H9 (cell line): ENCODE measurements at regions not wholly inside any gene's neighbourhood (a gene's known extent, or its start where the extent isn't known, plus 50 kb on each side); places are given as distances from the start of the nearest gene placed in this dataset.
A peak's percentile ranks its signal among the peaks of the same experiment; 100 is the strongest.

Experiments used
- DNase-seq: peaks from one replicate; pipeline ENCODE4 v3.0.0-alpha.2; 2017
- H2AFZ ChIP-seq: one replicate; pipeline ENCODE4 v1.6.1; 2013; ENCODE audit warnings: mild to moderate bottlenecking, low read length, control low read depth, moderate library complexity
- H2AK5ac ChIP-seq: 2 replicates; pipeline ENCODE4 v1.6.1; 2013; ENCODE audit warnings: low read length, control low read depth, mixed read lengths; ENCODE audit not compliant: insufficient read length
- H2BK120ac ChIP-seq: one replicate; pipeline ENCODE4 v1.6.1; 2013; ENCODE audit warnings: low read depth, mild to moderate bottlenecking, low read length, control low read depth, inconsistent platforms; ENCODE audit not compliant: poor library complexity, severe bottlenecking
- H2BK12ac ChIP-seq: 2 replicates; pipeline ENCODE4 v1.6.1; 2013; ENCODE audit warnings: low read length, control low read depth, mixed read lengths, low read depth; ENCODE audit not compliant: insufficient read length
- H2BK15ac ChIP-seq: 2 replicates; pipeline ENCODE4 v1.6.1; 2013; ENCODE audit warnings: low read depth, low read length, control low read depth
- H2BK20ac ChIP-seq: one replicate; pipeline ENCODE4 v1.6.1; 2013; ENCODE audit warnings: low read depth, mild to moderate bottlenecking, low read length, control low read depth, inconsistent platforms; ENCODE audit not compliant: poor library complexity, severe bottlenecking
- H2BK5ac ChIP-seq: 2 replicates; pipeline ENCODE4 v1.6.1; 2013; ENCODE audit warnings: low read length, control low read depth, mixed read lengths; ENCODE audit not compliant: insufficient read length
- H3K14ac ChIP-seq: 2 replicates; pipeline ENCODE4 v1.6.1; 2013; ENCODE audit warnings: low read length, control low read depth; ENCODE audit not compliant: insufficient read depth
- H3K18ac ChIP-seq: 2 replicates; pipeline ENCODE4 v1.6.1; 2013; ENCODE audit warnings: low read depth, mild to moderate bottlenecking, mixed read lengths, low read length, control low read depth; ENCODE audit not compliant: insufficient read length
- H3K23ac ChIP-seq: 2 replicates; pipeline ENCODE4 v1.6.1; 2013; ENCODE audit warnings: low read length, control low read depth, mixed read lengths, low read depth; ENCODE audit not compliant: insufficient read length
- H3K23me2 ChIP-seq: 2 replicates; pipeline ENCODE4 v1.6.1; 2013; ENCODE audit warnings: low read depth, mild to moderate bottlenecking, mixed read lengths, low read length, control low read depth; ENCODE audit not compliant: insufficient read length, poor library complexity, severe bottlenecking
- H3K27ac ChIP-seq: 2 replicates; pipeline ENCODE4 v1.5.1; 2013; ENCODE audit warnings: low read length, control low read depth, mixed read lengths, low read depth; ENCODE audit not compliant: insufficient read length
- H3K27me3 ChIP-seq: 2 replicates; pipeline ENCODE4 v1.6.1; 2013; ENCODE audit warnings: low read length, control low read depth, inconsistent platforms; ENCODE audit not compliant: insufficient read depth
- H3K4ac ChIP-seq: 2 replicates; pipeline ENCODE4 v1.6.1; 2013; ENCODE audit warnings: low read depth, mild to moderate bottlenecking, control low read depth, inconsistent platforms, low read length, moderate library complexity
- H3K4me1 ChIP-seq: 2 replicates; pipeline ENCODE4 v1.6.1; 2013; ENCODE audit warnings: low read length, control low read depth, inconsistent platforms; ENCODE audit not compliant: insufficient read depth
- H3K4me2 ChIP-seq: 2 replicates; pipeline ENCODE4 v1.6.1; 2013; ENCODE audit warnings: low read length, control low read depth, mixed read lengths; ENCODE audit not compliant: insufficient read length, insufficient read depth
- H3K56ac ChIP-seq: 2 replicates; pipeline ENCODE4 v1.6.1; 2013; ENCODE audit warnings: low read depth, mild to moderate bottlenecking, mixed read lengths, low read length, control low read depth; ENCODE audit not compliant: insufficient read length
- H3K79me1 ChIP-seq: 2 replicates; pipeline ENCODE4 v1.6.1; 2013; ENCODE audit warnings: low read depth, mild to moderate bottlenecking, moderate library complexity, low read length, control low read depth, inconsistent platforms; ENCODE audit not compliant: insufficient read depth, poor library complexity, severe bottlenecking
- H3K79me2 ChIP-seq: 2 replicates; pipeline ENCODE4 v1.6.1; 2013; ENCODE audit warnings: low read length, control low read depth, inconsistent platforms; ENCODE audit not compliant: insufficient read depth
- H3K9ac ChIP-seq: 2 replicates; pipeline ENCODE4 v1.6.1; 2013; ENCODE audit warnings: low read length, control low read depth, mixed read lengths; ENCODE audit not compliant: insufficient read length; ENCODE audit errors: extremely low read depth
- H3K9me3 ChIP-seq: one replicate; pipeline ENCODE4 v1.6.1; 2013; ENCODE audit warnings: low read depth, low read length, inconsistent platforms; ENCODE audit not compliant: control insufficient read depth
- H3T11ph ChIP-seq: one replicate; pipeline ENCODE4 v1.6.1; 2013; ENCODE audit warnings: mild to moderate bottlenecking, low read length, control low read depth, inconsistent platforms
- H4K20me1 ChIP-seq: one replicate; pipeline ENCODE4 v1.6.1; 2013; ENCODE audit not compliant: control insufficient read depth, insufficient read length, insufficient read depth
- H4K5ac ChIP-seq: 2 replicates; pipeline ENCODE4 v1.6.1; 2013; ENCODE audit warnings: low read depth, mild to moderate bottlenecking, mixed read lengths, low read length, control low read depth; ENCODE audit not compliant: insufficient read length
- H4K8ac ChIP-seq: replicated peaks from 2 replicates; pipeline ENCODE4 v1.6.1; 2013; ENCODE audit warnings: low read length, control low read depth, mixed read lengths, low read depth; ENCODE audit not compliant: insufficient read length
- H4K91ac ChIP-seq: 2 replicates; pipeline ENCODE4 v1.6.1; 2013; ENCODE audit warnings: low read depth, mild to moderate bottlenecking, moderate library complexity, mixed read lengths, low read length, control low read depth; ENCODE audit not compliant: insufficient read length
- H3K27ac Mint-ChIP-seq, 3 experiments: 2 replicates in 2 of 3; 3 replicates in 1 of 3; pipeline ENCODE4 v1.8.0; 2020 to 2021; ENCODE audit warnings: mixed read lengths in 3 of 3, mild to moderate bottlenecking in 1 of 3, moderate library complexity in 1 of 3
- H3K27me3 Mint-ChIP-seq: 2 replicates; pipeline ENCODE4 v1.8.0; 2021; ENCODE audit warnings: low read depth, mild to moderate bottlenecking, moderate library complexity, mixed read lengths
- H3K36me3 Mint-ChIP-seq, 3 experiments: 2 replicates in 2 of 3; 3 replicates in 1 of 3; pipeline ENCODE4 v1.8.0; 2020 to 2021; ENCODE audit warnings: low read depth in 3 of 3, mixed read lengths in 3 of 3; ENCODE audit not compliant: insufficient read depth in 1 of 3
- H3K4me1 Mint-ChIP-seq, 2 experiments: 2 replicates each; pipeline ENCODE4 v1.8.0; 2020; ENCODE audit warnings: mixed read lengths in 2 of 2
- H3K4me3 Mint-ChIP-seq, 2 experiments: 2 replicates in 1 of 2; 3 replicates in 1 of 2; pipeline ENCODE4 v1.8.0; 2020 to 2021; ENCODE audit warnings: mild to moderate bottlenecking in 2 of 2, mixed read lengths in 2 of 2, moderate library complexity in 1 of 2
- H3K9me3 Mint-ChIP-seq, 2 experiments: 2 replicates in 1 of 2; 3 replicates in 1 of 2; pipeline ENCODE4 v1.8.0; 2020; ENCODE audit warnings: mild to moderate bottlenecking in 2 of 2, mixed read lengths in 2 of 2, moderate library complexity in 1 of 2
- WGBS: extraction: QIAGEN DNeasy Blood & Tissue Kit; methylation state at CpG from one replicate; pipeline ENCODE4 v1.1.7; 2013; ENCODE audit warnings: missing lambda C conversion rate, low lambda C conversion rate, mixed read lengths; ENCODE audit not compliant: insufficient read length; ENCODE audit errors: extremely low coverage; 5-methylcytosine and 5-hydroxymethylcytosine counted together
- TF ChIP-seq, protein P1 (sequence below): fragments of 200-600 bp; sonication (generic); conservative IDR thresholded peaks from 3 replicates; pipeline ENCODE4 v1.8.0; 2021; ENCODE audit warnings: antibody characterized with exemption, mild to moderate bottlenecking

DNA sequence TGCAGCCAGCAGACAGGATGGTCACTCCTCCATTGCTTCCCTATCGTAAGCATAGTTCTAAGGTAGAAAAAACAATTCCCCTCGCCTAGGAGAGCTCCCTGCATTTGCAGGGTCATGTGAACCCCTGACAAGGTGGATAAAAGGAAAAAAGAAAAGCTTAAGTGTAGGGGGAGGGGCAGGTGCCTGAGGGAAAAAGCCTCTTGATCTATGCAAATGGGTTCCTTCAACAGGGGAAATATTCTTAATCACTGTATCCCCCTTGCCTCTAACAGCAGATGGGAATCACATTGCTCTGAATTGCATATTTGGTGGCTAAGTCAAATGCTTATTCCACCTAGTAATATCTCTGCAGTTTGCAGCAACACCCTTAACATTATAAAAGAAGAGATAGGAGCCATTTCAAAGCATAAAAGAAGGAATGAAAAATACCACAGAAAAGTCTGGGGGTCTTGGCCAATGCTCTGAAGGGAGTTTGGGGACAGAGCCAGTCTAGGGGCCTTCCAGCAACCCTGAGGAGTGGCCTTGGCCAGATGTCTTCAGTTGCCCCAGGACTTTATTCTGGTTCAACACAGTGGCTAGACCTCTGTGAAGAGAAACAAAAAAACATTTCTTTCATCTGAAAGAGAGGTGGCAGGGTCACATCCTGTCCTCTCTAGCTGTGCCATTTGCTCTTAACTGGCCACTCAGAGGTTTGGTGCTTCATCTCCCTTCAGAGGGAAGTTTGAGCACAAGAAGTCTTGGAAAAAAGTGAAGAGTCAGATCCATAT, 660.4 kb upstream of the GJE1 start:
- H3K9me3 Mint-ChIP-seq, result peaks cover 15 to 40% of the 10 kb centered on the region in 2 experiments
- no peak overlapping the region for H2BK120ac ChIP-seq
- H4K20me1 ChIP-seq, result no peaks in the 10 kb centered on the region
- H2BK20ac ChIP-seq, result no peak overlapping the region
- no peak overlapping the region for H3K18ac ChIP-seq
- no peaks in the 10 kb centered on the region for H3K79me2 ChIP-seq
- peak overlapping the region; percentile 69 to 89 (median 81) for H3K27ac Mint-ChIP-seq
- no peaks in the 10 kb centered on the region for H3K23me2 ChIP-seq
- H3K27me3 ChIP-seq, result no peaks in the 10 kb centered on the region
- H3K23ac ChIP-seq, result no peak overlapping the region
- no peak overlapping the region for H2AFZ ChIP-seq
- peaks cover 21 to 30% of the 10 kb centered on the region in 2 experiments for H3K4me1 Mint-ChIP-seq
- no peaks in the 10 kb centered on the region; the same call in 1 of the 2 replicates for H3K4me1 ChIP-seq
- H3K9me3 ChIP-seq, result peaks cover 13% of the 10 kb centered on the region
- H3K27me3 Mint-ChIP-seq, result no peaks in the 10 kb centered on the region; the same call in none of the 2 replicates
- H3T11ph ChIP-seq, result no peak overlapping the region
- no peak overlapping the region for H4K91ac ChIP-seq
- H2BK12ac ChIP-seq, result no peak overlapping the region
- H4K8ac ChIP-seq, result no peak overlapping the region
- H3K56ac ChIP-seq, result no peak overlapping the region
- no peak overlapping the region for H3K4ac ChIP-seq
- peak; percentile 33 for DNase-seq
- H3K36me3 Mint-ChIP-seq, result peaks cover 30 to 37% (median 33%) of the 10 kb centered on the region in 3 experiments
- H3K27ac ChIP-seq, result no peak overlapping the region
- no peak overlapping the region for H2BK15ac ChIP-seq
- no peak overlapping the region for H3K4me2 ChIP-seq
- no peak overlapping the region for H3K14ac ChIP-seq
- TF ChIP-seq, protein P1, sequence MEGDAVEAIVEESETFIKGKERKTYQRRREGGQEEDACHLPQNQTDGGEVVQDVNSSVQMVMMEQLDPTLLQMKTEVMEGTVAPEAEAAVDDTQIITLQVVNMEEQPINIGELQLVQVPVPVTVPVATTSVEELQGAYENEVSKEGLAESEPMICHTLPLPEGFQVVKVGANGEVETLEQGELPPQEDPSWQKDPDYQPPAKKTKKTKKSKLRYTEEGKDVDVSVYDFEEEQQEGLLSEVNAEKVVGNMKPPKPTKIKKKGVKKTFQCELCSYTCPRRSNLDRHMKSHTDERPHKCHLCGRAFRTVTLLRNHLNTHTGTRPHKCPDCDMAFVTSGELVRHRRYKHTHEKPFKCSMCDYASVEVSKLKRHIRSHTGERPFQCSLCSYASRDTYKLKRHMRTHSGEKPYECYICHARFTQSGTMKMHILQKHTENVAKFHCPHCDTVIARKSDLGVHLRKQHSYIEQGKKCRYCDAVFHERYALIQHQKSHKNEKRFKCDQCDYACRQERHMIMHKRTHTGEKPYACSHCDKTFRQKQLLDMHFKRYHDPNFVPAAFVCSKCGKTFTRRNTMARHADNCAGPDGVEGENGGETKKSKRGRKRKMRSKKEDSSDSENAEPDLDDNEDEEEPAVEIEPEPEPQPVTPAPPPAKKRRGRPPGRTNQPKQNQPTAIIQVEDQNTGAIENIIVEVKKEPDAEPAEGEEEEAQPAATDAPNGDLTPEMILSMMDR, result no peak
- H3K9ac ChIP-seq, result no peak overlapping the region
- whole genome bisulfite sequencing, result no CpG with 5 or more reads among the region's 2 CpGs
- H2BK5ac ChIP-seq, result no peak overlapping the region
- no peak overlapping the region for H3K4me3 Mint-ChIP-seq
- H2AK5ac ChIP-seq, result no peak overlapping the region
- H3K79me1 ChIP-seq, result no peaks in the 10 kb centered on the region
- no peak overlapping the region for H4K5ac ChIP-seq
